GM12878 (cell line): ENCODE measurements at regions not wholly inside any gene's neighbourhood (a gene's known extent, or its start where the extent isn't known, plus 50 kb on each side); places are given as distances from the start of the nearest gene placed in this dataset.

Experiments
- BCL11A ChIP-seq: IDR thresholded peaks from 2 replicates; pipeline ENCODE4 v1.6.1; 2011; ENCODE audit warnings: low read depth, low read length
- EP300 ChIP-seq, 2 experiments: fragments of 150-350 bp in 1 of 2; IDR thresholded peaks; 2 replicates each; pipeline ENCODE4 v1.6.1; 2011 to 2012; ENCODE audit warnings: low read depth in 2 of 2, low read length in 2 of 2, borderline replicate concordance in 1 of 2, improper control_type of control experiment in 1 of 2, inconsistent platforms in 1 of 2; ENCODE audit not compliant: control insufficient read depth in 1 of 2
- EZH2 ChIP-seq: IDR thresholded peaks from 2 replicates; pipeline ENCODE4 v1.6.1; 2012; ENCODE audit warnings: low read depth, mild to moderate bottlenecking, control low read depth, inconsistent platforms, low read length, borderline replicate concordance; ENCODE audit not compliant: control insufficient read depth
- JUND ChIP-seq: IDR thresholded peaks from 2 replicates; pipeline ENCODE4 v1.6.1; 2012; ENCODE audit warnings: low read depth, mild to moderate bottlenecking, low read length, improper control_type of control experiment, moderate library complexity
- NFYA ChIP-seq: IDR thresholded peaks from 2 replicates; pipeline ENCODE4 v1.6.1; 2011; ENCODE audit warnings: low read depth, mild to moderate bottlenecking, low read length, improper control_type of control experiment, borderline replicate concordance
- PAX5 ChIP-seq: IDR thresholded peaks from 2 replicates; pipeline ENCODE4 v1.6.1; 2011; ENCODE audit warnings: low read depth, low read length, borderline replicate concordance
- POLR2A ChIP-seq: IDR thresholded peaks from 2 replicates; pipeline ENCODE4 v1.6.1; 2011; ENCODE audit warnings: low read depth, mild to moderate bottlenecking, low read length
- SP1 ChIP-seq: IDR thresholded peaks from one replicate; pipeline ENCODE4 v1.6.1; 2011; ENCODE audit warnings: low read depth, low read length
- TCF7 ChIP-seq: IDR thresholded peaks from 2 replicates; pipeline ENCODE4 v1.6.1; 2014; ENCODE audit warnings: antibody characterized with exemption, borderline replicate concordance
- ZZZ3 ChIP-seq: IDR thresholded peaks from 2 replicates; pipeline ENCODE4 v1.6.1; 2011; ENCODE audit warnings: low read depth; ENCODE audit not compliant: control insufficient read depth, insufficient read length
- TF ChIP-seq, protein P1 (sequence below): IDR thresholded peaks from 2 replicates; pipeline ENCODE4 v1.6.1; 2011; ENCODE audit warnings: low read depth, low read length, improper control_type of control experiment, borderline replicate concordance
- TF ChIP-seq, protein P2 (sequence below): IDR thresholded peaks from 2 replicates; pipeline ENCODE4 v1.6.1; 2011; ENCODE audit warnings: borderline replicate concordance, low read depth, mild to moderate bottlenecking, moderate library complexity, mixed read lengths, low read length; ENCODE audit not compliant: insufficient read depth; ENCODE audit errors: extremely low read length
- TF ChIP-seq, protein P3 (sequence below), 3 experiments: IDR thresholded peaks in 2 of 3; conservative IDR thresholded peaks in 1 of 3; 2 replicates each; pipeline ENCODE4 v1.5.1; 2011; ENCODE audit warnings: low read depth in 3 of 3, low read length in 3 of 3, mild to moderate bottlenecking in 3 of 3, control low read depth in 2 of 3, moderate library complexity in 2 of 3, inconsistent platforms in 1 of 3, mixed read lengths in 1 of 3; ENCODE audit not compliant: control insufficient read depth in 2 of 3, insufficient read depth in 1 of 3; ENCODE audit errors: extremely low read depth in 1 of 3

DNA sequence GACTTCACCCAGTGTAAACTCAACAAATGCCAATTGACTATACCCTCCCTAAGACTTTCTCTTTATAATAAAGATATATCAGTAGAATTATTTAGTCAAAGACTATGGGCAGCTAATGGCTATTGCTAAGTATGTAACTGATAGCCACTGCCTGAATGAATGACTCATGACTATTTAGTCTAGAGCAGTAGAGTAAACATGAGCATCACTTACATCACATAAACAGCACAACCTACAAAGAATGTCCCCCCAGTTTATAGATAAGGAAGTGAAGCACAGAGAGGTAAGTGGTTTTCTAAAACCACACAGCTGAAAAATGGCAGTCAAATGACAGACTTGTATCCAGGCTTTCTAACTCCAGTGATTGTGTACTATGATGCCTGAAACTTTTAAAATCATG lies 507.0 kb downstream of the PPARGC1A start:
- TF ChIP-seq SP1: no peak
- TF ChIP-seq, protein P1, sequence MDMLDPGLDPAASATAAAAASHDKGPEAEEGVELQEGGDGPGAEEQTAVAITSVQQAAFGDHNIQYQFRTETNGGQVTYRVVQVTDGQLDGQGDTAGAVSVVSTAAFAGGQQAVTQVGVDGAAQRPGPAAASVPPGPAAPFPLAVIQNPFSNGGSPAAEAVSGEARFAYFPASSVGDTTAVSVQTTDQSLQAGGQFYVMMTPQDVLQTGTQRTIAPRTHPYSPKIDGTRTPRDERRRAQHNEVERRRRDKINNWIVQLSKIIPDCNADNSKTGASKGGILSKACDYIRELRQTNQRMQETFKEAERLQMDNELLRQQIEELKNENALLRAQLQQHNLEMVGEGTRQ: no peak
- TF ChIP-seq TCF7: no peak
- no peak for TF ChIP-seq PAX5
- TF ChIP-seq BCL11A: no peak
- no peak for TF ChIP-seq EP300 (IDR thresholded peaks at IDR 0.05; ENCODE audit: borderline replicate concordance in 1 of 2, control insufficient read depth in 1 of 2, low read depth in 2 of 2, low read length in 2 of 2)
- TF ChIP-seq, protein P2, sequence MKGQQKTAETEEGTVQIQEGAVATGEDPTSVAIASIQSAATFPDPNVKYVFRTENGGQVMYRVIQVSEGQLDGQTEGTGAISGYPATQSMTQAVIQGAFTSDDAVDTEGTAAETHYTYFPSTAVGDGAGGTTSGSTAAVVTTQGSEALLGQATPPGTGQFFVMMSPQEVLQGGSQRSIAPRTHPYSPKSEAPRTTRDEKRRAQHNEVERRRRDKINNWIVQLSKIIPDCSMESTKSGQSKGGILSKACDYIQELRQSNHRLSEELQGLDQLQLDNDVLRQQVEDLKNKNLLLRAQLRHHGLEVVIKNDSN: no peak
- TF ChIP-seq ZZZ3: no peak
- TF ChIP-seq, protein P3, sequence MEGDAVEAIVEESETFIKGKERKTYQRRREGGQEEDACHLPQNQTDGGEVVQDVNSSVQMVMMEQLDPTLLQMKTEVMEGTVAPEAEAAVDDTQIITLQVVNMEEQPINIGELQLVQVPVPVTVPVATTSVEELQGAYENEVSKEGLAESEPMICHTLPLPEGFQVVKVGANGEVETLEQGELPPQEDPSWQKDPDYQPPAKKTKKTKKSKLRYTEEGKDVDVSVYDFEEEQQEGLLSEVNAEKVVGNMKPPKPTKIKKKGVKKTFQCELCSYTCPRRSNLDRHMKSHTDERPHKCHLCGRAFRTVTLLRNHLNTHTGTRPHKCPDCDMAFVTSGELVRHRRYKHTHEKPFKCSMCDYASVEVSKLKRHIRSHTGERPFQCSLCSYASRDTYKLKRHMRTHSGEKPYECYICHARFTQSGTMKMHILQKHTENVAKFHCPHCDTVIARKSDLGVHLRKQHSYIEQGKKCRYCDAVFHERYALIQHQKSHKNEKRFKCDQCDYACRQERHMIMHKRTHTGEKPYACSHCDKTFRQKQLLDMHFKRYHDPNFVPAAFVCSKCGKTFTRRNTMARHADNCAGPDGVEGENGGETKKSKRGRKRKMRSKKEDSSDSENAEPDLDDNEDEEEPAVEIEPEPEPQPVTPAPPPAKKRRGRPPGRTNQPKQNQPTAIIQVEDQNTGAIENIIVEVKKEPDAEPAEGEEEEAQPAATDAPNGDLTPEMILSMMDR (IDR thresholded peaks at IDR 0.05 in 2 of 3, conservative IDR thresholded peaks at IDR 0.05 in 1 of 3; ENCODE audit: control insufficient read depth in 2 of 3, extremely low read depth in 1 of 3, insufficient read depth in 1 of 3, low read depth in 3 of 3, low read length in 3 of 3): no peak
- TF ChIP-seq EZH2: no peak
- TF ChIP-seq NFYA: no peak
- TF ChIP-seq JUND: no peak
- TF ChIP-seq POLR2A: no peak
